HTR-8/SVneo (cell line): ENCODE measurements at regions not wholly inside any gene's neighbourhood (a gene's known extent, or its start where the extent isn't known, plus 50 kb on each side); places are given as distances from the start of the nearest gene placed in this dataset.

Source experiments
- DNase-seq: peaks from one replicate; pipeline ENCODE4 v3.0.0; 2011; ENCODE audit warnings: low spot score, mixed read lengths; ENCODE audit not compliant: insufficient read length
- FAIRE-seq: peaks from 2 replicates; lab custom pipeline; 2011; peaks lifted over from hg19 to GRCh38; lab: Jason Lieb, UNC

DNA sequence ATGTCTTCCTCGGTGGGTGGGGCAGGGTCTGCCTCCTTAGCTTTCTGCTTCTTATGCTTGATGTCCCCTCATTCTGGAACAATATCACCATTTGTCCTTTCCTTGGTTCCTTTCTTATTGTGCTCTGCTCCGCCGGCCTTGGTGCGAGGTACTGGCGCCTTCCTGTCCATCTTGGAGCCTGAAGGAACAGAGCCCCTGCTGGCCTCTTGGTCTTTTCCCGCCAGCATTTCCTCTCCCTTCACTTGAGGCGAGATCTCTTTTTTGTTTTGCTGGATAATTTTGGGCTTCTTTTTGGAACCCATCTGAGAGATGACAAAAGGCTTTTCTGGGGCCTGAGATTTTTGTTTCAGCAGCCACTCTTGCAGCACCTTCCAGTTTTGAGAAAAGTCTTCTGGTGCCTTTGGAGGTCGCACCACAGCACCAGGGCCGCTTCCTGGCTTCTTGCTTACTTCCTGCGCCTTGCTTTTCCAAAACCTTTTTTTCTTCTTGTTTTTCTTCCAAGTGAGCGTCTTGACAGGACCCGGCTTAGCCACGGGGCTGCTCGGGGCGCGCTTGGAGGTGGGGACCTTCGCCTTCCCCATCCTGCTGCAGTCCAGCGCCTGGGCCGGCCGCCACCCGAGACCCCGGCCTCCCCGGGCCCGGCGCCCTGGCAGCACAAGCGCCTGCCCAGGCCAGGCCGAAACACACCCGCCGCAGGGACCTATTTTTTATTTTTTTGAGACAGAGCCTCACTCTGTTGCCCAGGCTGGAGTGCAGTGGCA is 127.1 kb downstream of the KLF13 start:
- DNase-seq, result no peak
- FAIRE-seq, result no peak

DNA sequence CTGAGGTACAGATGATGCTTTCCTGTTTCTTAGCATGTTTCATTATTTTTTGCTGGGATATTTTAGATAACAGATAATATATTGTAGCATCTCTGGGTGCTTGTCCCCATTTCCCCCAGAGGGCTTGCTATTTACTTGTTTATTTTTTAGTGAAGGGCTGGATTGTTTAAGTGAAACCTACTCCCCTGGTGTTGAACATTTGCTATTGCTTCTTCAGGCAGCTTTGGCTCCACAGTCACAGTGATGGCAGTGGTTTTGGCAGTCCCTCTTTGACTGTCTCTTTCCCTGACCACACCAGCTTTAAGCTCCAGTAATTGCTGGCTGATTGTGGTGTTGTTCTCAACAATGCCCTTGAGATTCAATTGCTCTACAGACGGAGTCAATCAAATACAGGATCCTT is 128.9 kb downstream of the KLF13 start:
- DNase-seq, result no peak
- FAIRE-seq, result no peak

DNA sequence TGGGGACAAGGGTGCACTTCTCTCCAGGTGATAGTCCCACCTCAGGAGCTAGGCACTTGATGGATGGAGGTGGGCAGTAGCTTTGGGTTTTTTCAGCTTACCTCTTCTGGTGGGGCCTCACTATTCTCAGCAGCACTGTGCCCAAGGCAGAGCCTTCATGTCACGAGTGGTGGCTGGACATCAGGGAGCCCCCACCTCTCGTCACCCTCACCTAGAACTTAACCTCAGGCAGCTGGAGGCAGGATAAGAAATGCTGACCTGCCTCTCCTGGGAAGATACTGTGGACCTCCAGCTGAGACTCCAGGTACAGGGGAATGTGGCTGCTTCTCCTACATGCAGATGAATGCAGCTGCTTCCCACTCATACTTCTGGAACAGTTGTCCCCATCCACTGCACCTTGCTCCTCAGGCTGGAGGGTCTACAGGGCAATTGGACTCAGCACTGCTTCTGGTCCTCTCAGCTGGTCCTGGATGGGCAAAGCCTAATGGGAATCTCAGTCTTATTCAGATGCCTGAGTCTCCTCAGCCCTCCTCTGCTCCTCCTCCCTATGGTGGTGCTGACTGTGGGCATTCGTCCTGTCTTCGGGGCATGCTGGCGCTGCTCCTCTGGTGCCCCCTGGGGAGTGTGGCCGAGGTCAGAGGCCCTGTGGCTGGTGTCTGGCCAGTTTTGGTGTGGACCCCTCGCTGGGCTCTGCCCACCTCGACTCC is 129.9 kb downstream of the KLF13 start:
- no peak for DNase-seq
- FAIRE-seq, result no peak

DNA sequence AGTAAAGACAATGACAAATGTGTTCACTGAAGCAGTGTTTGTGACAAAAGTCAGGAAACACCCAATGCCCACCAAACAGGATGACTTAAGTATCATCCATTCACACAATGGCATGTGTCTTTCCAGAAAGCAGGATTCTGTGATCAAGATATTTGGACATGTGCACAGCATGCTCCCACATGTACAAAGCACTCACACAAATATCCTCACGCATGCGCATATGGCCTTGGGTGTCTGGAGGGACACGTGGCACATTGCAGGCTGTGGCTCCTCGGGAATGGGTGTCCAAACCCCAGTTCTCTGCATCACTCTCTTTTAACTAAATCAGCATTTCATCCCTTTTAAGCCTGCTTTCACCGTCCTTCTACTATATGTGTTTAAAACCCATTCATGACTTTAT is 130.5 kb downstream of the KLF13 start:
- no peak for DNase-seq
- FAIRE-seq, result no peak

DNA sequence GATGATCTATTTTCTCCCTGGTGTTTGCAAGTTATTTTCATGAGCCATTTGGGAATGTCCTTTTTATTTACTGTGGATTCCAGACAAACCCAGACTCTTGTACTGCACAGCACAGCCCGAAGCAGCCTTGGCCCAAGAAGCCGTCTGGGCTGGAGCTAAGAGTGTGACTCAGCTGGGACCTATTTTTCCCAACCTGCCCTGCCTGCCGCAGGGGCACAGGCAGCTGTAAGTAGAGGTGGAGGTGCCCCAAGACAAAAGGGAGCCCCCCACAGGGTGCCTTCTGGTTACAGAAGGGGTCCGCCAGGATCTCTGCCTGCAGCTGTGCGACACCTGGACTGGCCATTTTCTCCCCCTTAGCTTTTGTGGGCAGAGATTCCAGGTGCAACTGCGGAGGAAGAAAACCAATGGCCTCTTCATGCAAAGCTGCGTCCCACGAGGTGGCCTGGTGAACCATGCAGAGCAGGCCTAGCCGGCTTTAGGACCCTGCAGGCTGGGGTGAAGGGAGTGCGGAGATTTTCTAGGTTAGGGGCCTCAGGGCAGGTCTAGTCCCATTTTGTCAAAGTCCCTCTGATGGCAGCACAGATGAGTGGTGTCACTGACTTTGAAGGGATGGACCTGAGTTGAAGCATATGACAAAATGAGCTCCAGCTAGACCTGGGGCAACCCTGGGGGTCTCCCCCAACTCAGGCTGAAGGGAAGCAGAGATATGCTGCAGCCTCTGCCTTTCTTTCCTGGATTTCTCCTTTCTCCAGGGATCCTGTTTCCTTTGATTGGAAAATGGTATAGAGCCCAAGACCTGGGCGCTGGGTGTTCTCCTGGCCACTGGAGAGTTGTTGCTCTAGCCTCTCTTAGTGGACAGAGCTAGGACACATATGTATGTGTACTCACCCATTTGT is 131.2 kb downstream of the KLF13 start:
- no peak for FAIRE-seq
- DNase-seq, result no peak

DNA sequence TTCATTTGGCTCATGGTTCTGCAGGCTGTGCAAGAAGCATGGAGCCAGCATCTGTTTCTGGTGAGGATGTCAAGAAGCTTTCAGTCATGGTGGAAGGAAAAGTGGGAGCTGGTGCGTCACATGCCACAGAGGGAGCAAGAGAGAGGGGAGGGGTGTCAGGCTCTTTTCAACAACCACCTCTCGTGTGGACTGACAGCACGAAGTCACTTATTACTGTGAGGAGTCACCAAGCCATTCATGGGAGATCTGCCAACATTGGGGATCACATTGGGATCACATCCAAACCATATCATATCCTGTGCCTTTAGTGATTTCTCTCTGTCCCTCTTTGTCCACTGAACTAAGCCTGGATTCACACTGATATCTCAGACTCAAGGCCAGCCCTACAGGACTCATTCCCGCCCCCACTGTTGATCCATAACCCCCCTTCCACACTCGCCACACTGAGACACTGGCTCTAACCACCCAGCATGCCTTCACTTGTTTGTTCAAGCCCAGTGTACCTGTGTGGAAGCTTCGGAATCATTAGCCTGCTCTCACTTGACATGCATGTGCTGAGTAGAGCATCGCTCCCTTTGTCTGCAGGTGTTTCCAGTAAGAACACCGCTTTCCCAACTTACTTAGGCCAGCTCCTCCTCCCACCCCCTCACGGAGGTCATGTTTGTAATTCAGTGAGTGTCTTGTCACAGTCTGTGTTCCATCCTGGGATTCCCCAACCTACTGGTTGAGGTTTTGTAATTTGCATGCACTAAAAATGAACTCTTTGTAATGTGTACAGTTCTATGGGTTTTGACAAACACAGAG is 132.2 kb downstream of the KLF13 start:
- no peak for FAIRE-seq
- DNase-seq, result no peak

DNA sequence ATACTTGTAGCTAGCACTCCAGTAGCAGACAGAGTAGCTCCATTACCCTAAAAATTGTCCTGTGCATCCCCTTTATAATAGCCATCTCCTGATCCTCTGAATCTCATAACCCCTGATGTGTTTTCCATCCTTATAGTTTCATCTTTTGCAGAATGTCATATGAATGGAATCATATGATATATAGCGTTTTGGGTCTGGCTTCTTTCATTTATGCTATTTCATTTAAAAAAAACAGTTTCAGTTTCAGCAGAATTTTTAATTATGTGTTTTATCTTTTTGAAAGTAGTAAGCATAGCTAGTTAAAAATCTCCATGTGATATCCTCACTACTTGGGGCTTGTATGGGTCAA is 132.7 kb downstream of the KLF13 start:
- DNase-seq, result no peak
- no peak for FAIRE-seq

DNA sequence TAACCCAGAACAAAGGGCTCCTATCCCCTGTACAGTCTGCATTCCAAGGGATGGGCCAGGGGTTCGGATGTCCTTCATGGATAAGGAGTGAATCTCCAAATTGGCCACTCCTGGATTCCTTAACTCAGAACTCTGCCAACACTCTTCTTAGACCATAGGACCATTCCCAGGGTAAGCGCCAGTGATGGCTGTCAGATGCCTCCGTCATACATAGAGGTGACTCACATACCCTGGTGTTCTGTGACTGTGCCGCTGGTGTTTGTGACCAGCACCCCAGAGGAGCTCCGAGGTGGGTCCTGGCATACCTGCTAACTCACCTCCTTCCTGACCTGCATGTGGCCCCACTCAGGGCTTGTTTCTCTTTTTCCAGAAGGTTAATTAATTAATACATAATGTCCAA is 134.7 kb downstream of the KLF13 start:
- no peak for FAIRE-seq

DNA sequence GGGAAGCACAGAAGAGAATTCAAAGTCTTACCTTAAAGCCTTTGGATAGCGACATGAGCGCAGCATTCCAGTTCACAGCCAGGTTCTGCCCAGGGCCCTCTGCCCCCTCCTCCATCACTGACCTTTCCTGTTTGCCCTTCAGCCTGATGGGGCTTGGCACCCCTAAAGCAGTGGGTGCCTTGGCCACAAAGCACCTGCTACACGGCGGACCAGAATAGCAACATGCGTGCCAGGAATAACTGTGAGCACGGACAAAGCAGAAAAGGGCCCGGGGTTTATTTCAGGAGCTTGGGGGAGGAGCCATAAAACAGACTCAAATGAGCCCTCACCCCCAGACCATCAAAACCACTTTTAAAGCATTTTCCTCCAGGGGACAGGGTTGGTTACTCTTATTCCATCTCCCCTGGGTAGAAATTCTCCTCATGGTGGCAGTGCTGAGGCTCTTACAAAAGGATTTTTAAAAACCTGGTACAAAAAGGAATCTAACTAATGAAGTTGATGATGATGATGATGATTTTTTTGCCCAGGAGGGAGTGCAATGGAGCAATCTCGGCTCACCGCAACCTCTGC is 135.4 kb downstream of the KLF13 start:
- no peak for FAIRE-seq
- no peak for DNase-seq

More for the DNA sequence above, 134.7 kb downstream of the KLF13 start:
- no peak for DNase-seq

DNA sequence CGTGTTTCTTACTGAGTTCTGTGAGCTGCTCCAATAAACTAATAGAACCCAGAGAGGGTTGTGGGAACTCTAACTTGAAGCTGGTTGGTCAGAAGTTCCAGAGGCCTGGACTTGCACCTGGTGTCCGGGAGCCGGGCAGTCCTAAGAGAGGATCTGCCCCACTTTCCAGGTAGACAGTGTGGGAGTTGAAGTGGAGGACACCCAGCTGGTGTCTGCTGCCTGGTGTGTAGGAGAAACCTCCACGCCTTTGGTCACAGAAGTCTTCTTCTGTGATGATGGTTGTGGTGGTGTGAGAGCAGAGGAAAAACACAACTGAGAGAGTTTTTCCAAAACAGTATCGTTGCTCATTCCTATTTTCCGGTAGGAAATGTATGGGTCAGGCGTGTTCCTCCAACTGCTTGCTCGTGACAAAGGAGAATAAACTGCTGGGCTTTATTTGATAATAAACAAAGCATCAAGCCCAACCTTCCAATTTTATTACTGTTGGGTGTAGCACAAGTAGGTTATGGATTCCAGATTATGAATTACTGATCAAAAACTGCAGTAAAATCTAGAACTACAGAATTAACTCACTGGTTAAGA is 137.0 kb downstream of the KLF13 start:
- no peak for DNase-seq
- FAIRE-seq, result no peak

DNA sequence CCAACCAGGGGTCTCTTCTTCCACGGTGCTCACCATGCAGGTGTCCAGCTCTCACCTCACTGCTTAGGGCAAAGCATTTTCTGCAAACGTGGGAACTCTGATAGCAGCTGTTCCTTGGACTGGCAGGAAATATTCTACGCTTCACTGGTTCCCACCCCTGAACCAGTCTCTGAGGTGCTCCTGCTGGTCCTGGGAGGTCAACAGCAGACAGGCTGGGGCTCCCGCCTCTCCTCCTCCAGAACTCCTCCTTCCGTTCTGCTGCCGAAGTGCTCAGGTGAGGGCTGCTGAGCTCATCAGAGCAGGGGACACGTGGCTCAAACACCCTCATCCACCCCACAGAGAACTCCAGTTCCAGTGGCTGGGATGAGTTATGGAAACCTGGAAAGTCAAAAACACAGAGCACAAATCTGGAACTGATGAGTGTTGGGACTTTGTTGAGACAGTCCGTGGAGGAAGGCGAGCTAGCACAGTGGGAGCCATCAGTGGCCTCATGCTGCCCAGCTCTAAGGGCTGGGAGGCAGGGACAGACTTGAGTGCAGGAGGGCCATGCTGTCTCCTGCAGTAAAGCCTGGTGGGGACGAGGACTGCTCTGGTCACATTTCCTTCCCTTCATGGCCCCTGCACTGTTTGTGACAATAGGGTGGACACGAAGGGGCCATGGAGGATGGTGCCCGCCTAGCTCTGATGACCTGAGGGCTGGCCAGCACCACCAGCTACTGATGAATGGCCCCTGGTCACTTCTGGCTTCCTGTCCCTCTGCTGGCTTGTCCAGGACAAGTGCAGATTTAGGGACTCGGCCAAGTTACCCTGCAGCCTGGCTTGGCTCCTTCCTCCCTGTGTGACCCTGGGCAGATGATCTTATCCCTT is 137.8 kb downstream of the KLF13 start:
- no peak for FAIRE-seq
- no peak for DNase-seq

DNA sequence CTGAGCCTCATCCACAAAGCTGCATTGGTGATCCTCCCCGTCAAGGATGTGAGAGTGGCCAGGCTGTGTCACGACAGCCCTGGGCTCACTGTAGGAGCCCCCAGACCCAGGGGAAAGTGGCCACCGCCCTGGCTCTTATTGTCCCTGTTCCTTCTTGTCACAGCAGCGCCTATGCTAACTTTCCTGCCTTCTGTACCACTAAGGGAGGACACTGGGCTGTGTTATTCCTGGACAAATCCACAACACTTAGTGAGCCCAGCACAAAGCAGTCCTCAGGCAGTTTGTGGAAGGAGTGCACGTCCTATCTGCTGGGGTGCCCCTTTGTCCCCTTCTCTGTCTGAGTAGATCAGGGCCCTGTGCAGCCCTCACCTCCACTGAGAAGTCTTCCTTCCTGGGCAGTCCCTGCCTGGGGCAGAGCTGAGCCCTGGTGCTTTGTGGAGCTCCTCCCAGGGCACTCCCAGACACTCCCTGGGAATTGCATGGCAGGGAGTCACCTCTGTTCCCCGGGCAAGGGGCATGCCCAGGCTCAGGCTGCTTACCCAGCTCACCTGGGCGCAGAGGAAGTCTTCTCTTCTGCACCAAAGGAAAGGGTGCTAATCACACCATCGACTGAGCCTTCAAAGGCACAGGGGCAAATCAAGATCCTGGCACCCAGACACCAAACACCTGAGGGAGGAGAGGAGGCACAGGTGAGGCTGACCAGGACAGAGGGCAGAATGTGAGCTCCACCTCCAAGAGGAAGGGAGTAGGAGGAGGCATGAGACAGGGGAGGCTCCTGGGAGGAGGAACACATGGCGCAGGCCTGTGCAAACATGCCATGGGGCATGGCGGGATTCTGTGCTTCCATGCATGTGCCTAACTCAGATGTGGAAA is 138.7 kb downstream of the KLF13 start:
- DNase-seq (no peak), FAIRE-seq (no peak)

DNA sequence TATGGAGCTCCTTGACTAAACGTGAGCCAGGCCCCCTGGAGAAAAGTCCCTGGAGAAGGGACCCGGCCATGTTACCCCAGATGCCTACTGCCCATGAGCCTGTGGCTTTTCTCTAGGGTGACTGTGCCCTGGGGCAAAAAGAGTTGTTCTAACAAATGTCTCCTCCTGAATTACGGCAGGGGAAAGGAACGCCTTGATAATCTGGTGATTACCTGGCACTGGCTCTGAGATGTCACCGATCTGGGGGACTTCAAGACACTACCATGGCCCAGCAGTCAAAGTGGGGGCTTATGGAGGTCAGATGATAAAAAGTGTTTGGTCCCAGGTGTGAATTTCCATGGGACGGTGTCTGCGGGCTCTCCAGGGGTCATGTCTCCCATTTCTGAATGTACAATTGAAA is 140.7 kb downstream of the KLF13 start:
- FAIRE-seq (no peak), DNase-seq (no peak)

DNA sequence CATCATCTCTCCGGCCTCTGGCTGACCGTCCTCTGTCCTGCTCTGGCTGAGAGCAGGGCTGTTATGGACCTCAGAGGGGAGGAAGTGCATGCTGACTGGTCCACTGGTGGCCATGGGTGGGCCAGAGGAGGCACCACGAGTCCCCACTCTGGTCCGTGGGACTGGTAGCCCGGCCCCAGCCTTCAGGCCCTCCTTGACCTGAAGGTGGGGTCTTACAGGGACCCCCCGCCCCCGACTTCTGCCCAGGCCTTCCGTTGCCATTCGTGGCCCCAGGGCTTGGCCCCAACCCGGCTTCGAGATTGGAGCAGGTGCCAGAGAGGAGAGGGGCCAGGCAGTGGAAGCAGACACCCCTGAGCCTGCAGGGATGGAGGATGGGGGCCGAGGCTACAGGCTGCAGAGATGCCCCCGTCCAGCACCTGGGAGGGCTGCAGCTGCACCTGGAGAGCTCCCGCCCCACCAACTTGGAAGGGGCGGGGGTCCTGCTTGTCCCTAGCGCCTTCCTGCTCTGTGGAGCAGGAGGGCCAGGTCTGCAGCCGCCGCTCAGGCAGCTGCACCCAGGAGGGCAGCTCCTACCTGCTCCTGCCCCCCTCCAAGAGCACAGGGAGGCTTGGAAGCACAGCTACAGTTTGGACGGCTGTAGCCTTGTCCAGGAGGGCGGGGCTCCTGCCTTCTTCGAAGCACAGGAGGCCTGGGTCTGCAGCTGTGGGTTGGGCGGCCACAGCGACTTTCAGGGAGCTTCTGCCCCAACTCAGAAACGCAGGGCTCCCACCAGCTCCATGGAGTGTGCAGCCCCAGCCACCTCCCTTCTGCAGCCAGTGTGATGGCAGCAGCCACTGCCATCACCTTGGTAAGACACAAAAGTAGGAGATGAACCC is 142.5 kb downstream of the KLF13 start:
- FAIRE-seq (no peak), DNase-seq (no peak)

DNA sequence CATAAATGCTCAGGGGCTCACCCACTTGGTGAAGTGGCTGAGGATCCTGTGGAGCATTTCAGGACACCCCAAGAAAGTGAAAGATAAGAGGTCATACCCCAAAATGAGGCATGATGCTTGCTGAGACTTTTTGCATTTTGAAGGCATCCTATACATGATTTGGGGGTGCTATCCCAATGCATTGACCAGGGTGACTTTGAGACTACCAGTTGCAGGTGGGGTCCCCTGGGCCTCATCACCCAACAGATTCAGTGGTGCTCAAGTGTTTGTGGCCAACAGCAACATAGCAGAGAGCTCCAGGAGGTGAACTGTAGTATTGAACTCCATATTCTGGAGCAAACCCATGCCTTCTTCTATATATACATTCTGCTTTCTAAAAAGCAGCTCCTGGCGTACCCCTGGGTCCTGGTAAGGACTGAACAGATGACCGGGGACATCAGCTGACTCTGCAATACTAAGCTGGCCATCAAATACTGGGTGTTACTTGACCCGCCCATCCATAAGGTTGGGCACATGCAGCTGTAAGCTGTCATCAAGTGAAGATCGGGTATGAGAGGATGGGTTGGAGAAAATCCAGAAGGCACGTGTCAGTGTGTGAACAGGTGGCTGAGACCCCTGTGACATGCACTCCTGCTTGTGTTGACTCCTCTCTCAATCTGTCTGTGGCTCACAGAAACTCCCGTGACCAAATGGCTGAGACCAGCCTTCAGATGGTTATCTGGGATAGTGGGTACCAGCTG is 143.3 kb downstream of the KLF13 start:
- no peak for FAIRE-seq

DNA sequence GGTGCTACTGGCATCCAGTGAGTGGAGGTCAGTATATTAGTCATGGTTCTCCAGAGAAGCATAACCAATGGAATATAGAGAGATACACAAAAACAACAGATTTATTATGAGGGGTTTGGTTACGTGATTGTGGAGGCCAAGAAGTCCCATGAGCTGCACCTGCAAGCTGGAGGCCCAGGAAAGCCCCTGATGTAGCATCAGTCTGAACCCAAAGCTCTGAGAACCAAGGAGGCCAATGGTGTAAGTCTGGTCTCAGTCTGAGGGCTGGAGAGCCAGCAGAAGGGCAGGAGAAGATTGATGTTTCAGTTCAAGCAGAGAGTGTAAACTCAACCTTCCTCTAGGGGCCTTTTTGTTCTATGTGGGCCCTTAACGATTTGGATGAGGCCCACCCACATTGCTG is 144.1 kb downstream of the KLF13 start:
- FAIRE-seq (no peak), DNase-seq (no peak)

More for the DNA sequence above, 143.3 kb downstream of the KLF13 start:
- DNase-seq, result no peak
